WERI-Rb-1 (cell line): ENCODE measurements at regions not wholly inside any gene's neighbourhood (a gene's known extent, or its start where the extent isn't known, plus 50 kb on each side); places are given as distances from the start of the nearest gene placed in this dataset.

Source experiments
- DNase-seq: peaks from one replicate; pipeline ENCODE4 v3.0.0-alpha.2; 2020
- H3K27ac ChIP-seq: fragments of 250-450 bp; sonication (Bioruptor Pico); 2 replicates; pipeline ENCODE4 v1.5.1; 2020; ENCODE audit warnings: mild to moderate bottlenecking, moderate library complexity
- H3K27me3 ChIP-seq: fragments of 250-450 bp; sonication (Bioruptor Pico); 2 replicates; pipeline ENCODE4 v1.5.1; 2021; ENCODE audit warnings: mild to moderate bottlenecking, low read depth, moderate library complexity; ENCODE audit not compliant: insufficient read depth, severe bottlenecking
- H3K36me3 ChIP-seq: fragments of 250-450 bp; sonication (Bioruptor Pico); 2 replicates; pipeline ENCODE4 v1.5.1; 2020; ENCODE audit warnings: mild to moderate bottlenecking, moderate library complexity
- H3K4me3 ChIP-seq: 2 replicates; pipeline ENCODE4 v1.5.1; 2011; ENCODE audit warnings: low read depth, mild to moderate bottlenecking, control low read depth, low read length
- H3K9me3 ChIP-seq: fragments of 250-450 bp; sonication (Bioruptor Pico); 2 replicates; pipeline ENCODE4 v1.5.1; 2021; ENCODE audit warnings: mild to moderate bottlenecking, moderate library complexity; ENCODE audit not compliant: severe bottlenecking
- CTCF ChIP-seq: IDR thresholded peaks from 2 replicates; pipeline ENCODE4 v1.5.1; 2011; ENCODE audit warnings: low read depth, mild to moderate bottlenecking, control low read depth, inconsistent platforms, low read length

- no peak for TF ChIP-seq CTCF
- no peaks in the 10 kb centered on the region for H3K9me3 ChIP-seq
- H3K36me3 ChIP-seq: no peaks in the 10 kb centered on the region
- H3K4me3 ChIP-seq: no peak overlapping the region
- no peak for DNase-seq
- H3K27me3 ChIP-seq: peaks cover 4% of the 10 kb centered on the region
- H3K27ac ChIP-seq: no peak overlapping the region
Observed at GRCh38 chrX:38871129-38872029, 70.1 kb downstream of the MID1IP1 start.

- Histone ChIP-seq H3K4me3 (no peak overlapping the region), H3K36me3 (no peaks in the 10 kb centered on the region), H3K27ac (no peak overlapping the region), H3K27me3 (no peaks in the 10 kb centered on the region), H3K9me3 (no peaks in the 10 kb centered on the region)
- TF ChIP-seq CTCF: no peak
- no peak for DNase-seq
Observed at GRCh38 chrX:38877366-38877765, 76.1 kb downstream of the MID1IP1 start.

GRCh38 chrX:38878641-38879340 is 77.5 kb downstream of the MID1IP1 start:
- no peak for DNase-seq
- Histone ChIP-seq H3K4me3 (no peak overlapping the region), H3K27ac (no peak overlapping the region)

GRCh38 chrX:38879631-38880220 is 78.5 kb downstream of the MID1IP1 start:
- H3K27ac ChIP-seq: no peak overlapping the region
- no peaks in the 10 kb centered on the region for H3K27me3 ChIP-seq
- no peak for TF ChIP-seq CTCF
- no peaks in the 10 kb centered on the region for H3K9me3 ChIP-seq
- no peak overlapping the region for H3K4me3 ChIP-seq
- DNase-seq: no peak
- H3K36me3 ChIP-seq: no peaks in the 10 kb centered on the region

More at GRCh38 chrX:38878641-38879340, 77.5 kb downstream of the MID1IP1 start:
- TF ChIP-seq CTCF: no peak
- no peaks in the 10 kb centered on the region for H3K36me3 ChIP-seq
- no peaks in the 10 kb centered on the region for H3K9me3 ChIP-seq
- no peaks in the 10 kb centered on the region for H3K27me3 ChIP-seq

GRCh38 chrX:38880296-38880854 is 79.1 kb downstream of the MID1IP1 start:
- TF ChIP-seq CTCF: no peak
- Histone ChIP-seq H3K9me3 (no peaks in the 10 kb centered on the region), H3K36me3 (no peaks in the 10 kb centered on the region), H3K4me3 (no peak overlapping the region), H3K27me3 (no peaks in the 10 kb centered on the region), H3K27ac (no peak overlapping the region)
- no peak for DNase-seq
